HepG2 (cell line): ENCODE measurements at regions not wholly inside any gene's neighbourhood (a gene's known extent, or its start where the extent isn't known, plus 50 kb on each side); places are given as distances from the start of the nearest gene placed in this dataset.

Experiments used
- ATAC-seq: fragments of 200-7000 bp; cut with Tn5 transposase; 3 replicates; pipeline ENCODE4 v1.9.1; 2020; ENCODE audit warnings: mild to moderate bottlenecking, moderate library complexity
- BruUV-seq: library from RNA; stranded (reverse); fragments of 400-500 nt; replicated peaks from 2 replicates; lab custom pipeline; 2021; lab: Mats Ljungman, UMichigan
- CTCF ChIA-PET: fragments of 300-600 bp; formaldehyde crosslinking; extraction: SDS; loops from one replicate; lab custom pipeline; 2021; ENCODE audit warnings: low total read pairs, inconsistent platforms, low intra/inter-chr PET ratio; lab: Yijun Ruan, JAX
- POLR2A ChIA-PET: fragments of 350-600 bp; sonication (Branson Sonifier 250); formaldehyde crosslinking; loops from one replicate; lab custom pipeline; 2020; ENCODE audit warnings: antibody characterized with exemption, inconsistent platforms; lab: Yijun Ruan, JAX
- DNase-seq: peaks from one replicate; pipeline ENCODE4 v3.0.0-alpha.2; 2015; ENCODE audit warnings: low spot score
- FAIRE-seq: peaks from 3 replicates; lab custom pipeline; 2011; peaks lifted over from hg19 to GRCh38; lab: Jason Lieb, UNC
- H2AFZ ChIP-seq: one replicate; pipeline ENCODE4 v1.6.1; 2011; ENCODE audit warnings: low read length, inconsistent platforms
- H3K27ac ChIP-seq: fragments of 300-600 bp; 3 replicates; pipeline ENCODE4 v1.8.0; 2011; ENCODE audit warnings: mixed run types, mild to moderate bottlenecking, mixed read lengths, low read length, inconsistent platforms; ENCODE audit not compliant: insufficient read depth; ENCODE audit errors: extremely low read length
- H3K27me3 ChIP-seq, 2 experiments: fragments of 200-600 bp in 1 of 2; 2 replicates in 1 of 2; 3 replicates in 1 of 2; pipeline versions ENCODE4 v1.6.0 to v1.8.0; 2011; ENCODE audit warnings: low read length in 2 of 2, mild to moderate bottlenecking in 2 of 2, moderate library complexity in 2 of 2, inconsistent platforms in 1 of 2; ENCODE audit not compliant: insufficient read depth in 2 of 2, control insufficient read depth in 1 of 2
- H3K36me3 ChIP-seq, 2 experiments: fragments of 200-600 bp in 1 of 2; replicated peaks in 1 of 2; 2 replicates in 1 of 2; 3 replicates in 1 of 2; pipeline versions ENCODE4 v1.5.1 to v1.8.0; 2011; ENCODE audit warnings: low read length in 2 of 2, inconsistent platforms in 1 of 2; ENCODE audit not compliant: insufficient read depth in 2 of 2, control insufficient read depth in 1 of 2
- H3K4me1 ChIP-seq: 2 replicates; pipeline ENCODE4 v1.5.1; 2012; ENCODE audit warnings: low read length, inconsistent platforms; ENCODE audit not compliant: insufficient read depth
- H3K4me2 ChIP-seq: 2 replicates; pipeline ENCODE4 v1.6.0; 2011; ENCODE audit warnings: low read depth, low read length, inconsistent platforms
- H3K4me3 ChIP-seq, 3 experiments: fragments of 200-600 bp in 1 of 3; sonication (generic), shearing (Covaris generic) in 1 of 3; replicated peaks in 1 of 3; 2 replicates each; pipeline ENCODE4 v1.5.1; 2011 to 2016; ENCODE audit warnings: low read length in 3 of 3, inconsistent platforms in 2 of 3, low read depth in 2 of 3, mild to moderate bottlenecking in 2 of 3, control low read depth in 1 of 3, mixed read lengths in 1 of 3; ENCODE audit not compliant: insufficient read depth in 1 of 3
- H3K79me2 ChIP-seq: one replicate; pipeline ENCODE4 v1.6.1; 2011; ENCODE audit warnings: low read length, inconsistent platforms; ENCODE audit not compliant: insufficient read depth
- H3K9ac ChIP-seq: 2 replicates; pipeline ENCODE4 v1.6.0; 2011; ENCODE audit warnings: mild to moderate bottlenecking, low read depth, low read length, inconsistent platforms; ENCODE audit not compliant: insufficient read depth
- H3K9me3 ChIP-seq: 2 replicates; pipeline ENCODE4 v1.5.1; 2012; ENCODE audit warnings: mild to moderate bottlenecking, low read length
- H4K20me1 ChIP-seq: 2 replicates; pipeline ENCODE4 v1.6.0; 2011; ENCODE audit warnings: inconsistent platforms, mild to moderate bottlenecking, low read length, moderate library complexity; ENCODE audit not compliant: insufficient read depth
- CREB1 ChIP-seq, 2 experiments: fragments of 450-650 bp in 1 of 2; IDR thresholded peaks; 2 replicates each; pipeline ENCODE4 v1.6.1; 2016 to 2017; ENCODE audit warnings: control low read depth in 1 of 2, mild to moderate bottlenecking in 1 of 2, missing compliant biosample characterization in 1 of 2, missing genetic modification characterization in 1 of 2
- DRAP1 ChIP-seq: IDR thresholded peaks from 2 replicates; pipeline ENCODE4 v1.6.1; 2016; ENCODE audit warnings: missing genetic modification reagents, missing compliant biosample characterization
- GMEB2 ChIP-seq: IDR thresholded peaks from 2 replicates; pipeline ENCODE4 v1.6.1; 2016; ENCODE audit warnings: missing biosample characterization, missing genetic modification reagents, low read depth
- ISL2 ChIP-seq: sonication (generic); formaldehyde crosslinking; IDR thresholded peaks from 2 replicates; pipeline ENCODE4 v1.5.0; 2020; ENCODE audit warnings: missing genetic modification reagents
- NFKBIZ ChIP-seq: IDR thresholded peaks from 2 replicates; pipeline ENCODE4 v1.6.1; 2018; ENCODE audit warnings: missing genetic modification reagents, missing compliant biosample characterization
- NFYC ChIP-seq: IDR thresholded peaks from 2 replicates; pipeline ENCODE4 v1.6.1; 2016; ENCODE audit warnings: missing genetic modification reagents, missing compliant biosample characterization
- RFXANK ChIP-seq: IDR thresholded peaks from 2 replicates; pipeline ENCODE4 v1.6.1; 2016
- TBL1XR1 ChIP-seq: fragments of 150-350 bp; IDR thresholded peaks from 2 replicates; pipeline ENCODE4 v1.6.1; 2014; ENCODE audit warnings: borderline replicate concordance, low read length; ENCODE audit not compliant: partially characterized antibody
- TGIF2 ChIP-seq: IDR thresholded peaks from 2 replicates; pipeline ENCODE4 v1.6.1; 2016; ENCODE audit warnings: control low read depth, missing compliant biosample characterization
- ZBTB20 ChIP-seq: sonication (generic); formaldehyde crosslinking; IDR thresholded peaks from 2 replicates; pipeline ENCODE4 v1.8.1; 2023; ENCODE audit warnings: missing genetic modification reagents, low read depth, mild to moderate bottlenecking, borderline replicate concordance
- ZBTB8A ChIP-seq: sonication (generic); formaldehyde crosslinking; IDR thresholded peaks from 2 replicates; pipeline ENCODE4 v1.4.0; 2020; ENCODE audit warnings: mild to moderate bottlenecking, low read depth, missing genetic modification reagents, borderline replicate concordance
- ZNF317 ChIP-seq: sonication (generic); formaldehyde crosslinking; IDR thresholded peaks from 2 replicates; pipeline ENCODE4 v1.5.0; 2020; ENCODE audit warnings: mild to moderate bottlenecking, missing genetic modification reagents
- ZNF558 ChIP-seq: sonication (generic); formaldehyde crosslinking; IDR thresholded peaks from 2 replicates; pipeline ENCODE4 v1.9.0; 2022; ENCODE audit warnings: mild to moderate bottlenecking, missing genetic modification reagents, borderline replicate concordance
- ZNF619 ChIP-seq: sonication (generic); formaldehyde crosslinking; IDR thresholded peaks from 2 replicates; pipeline ENCODE4 v1.4.0; 2020; ENCODE audit warnings: mild to moderate bottlenecking, missing genetic modification reagents
- ZNF839 ChIP-seq: sonication (generic); formaldehyde crosslinking; IDR thresholded peaks from 2 replicates; pipeline ENCODE4 v1.4.0; 2020; ENCODE audit warnings: missing genetic modification reagents, mild to moderate bottlenecking, borderline replicate concordance
- WGBS: methylation state at CpG from one replicate; pipeline ENCODE4 v1.1.6; 2017; ENCODE audit warnings: low lambda C conversion rate; 5-methylcytosine and 5-hydroxymethylcytosine counted together
- in situ Hi-C: cut with HindIII; loops from 2 replicates; pipeline ENCODE4 v1.10.0; 2017; ENCODE audit warnings: low pct_unique_long_range_greater_than_20kb; ENCODE audit not compliant: extremely low pct_ligation_motif_present
- intact Hi-C: fragments of 100-400 bp; cut with micrococcal nuclease; formaldehyde crosslinking; loops from one replicate; pipeline ENCODE4 v1.10.0; 2022; ENCODE audit not compliant: unreplicated experiment

- intact Hi-C loops, result no loop called here
- WGBS, result 38% methylated on average over 4 of the region's 4 CpGs
- FAIRE-seq (no peak), ATAC-seq (no peak), DNase-seq (no peak)
- ChIA-PET CTCF (no interaction called here), POLR2A (no interaction called here)
- BruUV-seq, result no TSS peak
- Histone ChIP-seq H3K27me3 (no peaks in the 10 kb centered on the region), H3K9ac (no peak overlapping the region), H4K20me1 (no peaks in the 10 kb centered on the region), H3K27ac (no peak overlapping the region), H3K4me1 (peaks cover 15% of the 10 kb centered on the region), H3K4me3 (no peak overlapping the region), H3K36me3 (no peaks in the 10 kb centered on the region), H2AFZ (no peak overlapping the region), H3K4me2 (no peak overlapping the region), H3K9me3 (no peaks in the 10 kb centered on the region), H3K79me2 (no peaks in the 10 kb centered on the region)
- in situ Hi-C loops, result loop anchor here (10.0 kb wide), 1 partner anchor 64 kb away; no protein-coding TSS in a partner anchor
- no peak for TF ChIP-seq ZNF619
- no peak for TF ChIP-seq ZBTB20 (CRISPR knock-in tag)
- TF ChIP-seq DRAP1, result no peak
- no peak for TF ChIP-seq ZBTB8A (CRISPR knock-in tag)
- no peak for TF ChIP-seq RFXANK
- no peak for TF ChIP-seq CREB1 (IDR thresholded peaks at IDR 0.05)
- no peak for TF ChIP-seq CREB1 (CRISPR knock-in tag; IDR thresholded peaks at IDR 0.05)
- no peak for TF ChIP-seq NFKBIZ (CRISPR knock-in tag)
- no peak for TF ChIP-seq ISL2 (CRISPR knock-in tag)
- TF ChIP-seq ZNF558 (CRISPR knock-in tag), result no peak
- no peak for TF ChIP-seq GMEB2 (CRISPR knock-in tag)
- no peak for TF ChIP-seq TBL1XR1
- TF ChIP-seq NFYC (CRISPR knock-in tag), result no peak
- TF ChIP-seq TGIF2 (CRISPR knock-in tag), result no peak
- TF ChIP-seq ZNF839 (CRISPR knock-in tag), result no peak
- no peak for TF ChIP-seq ZNF317
Measured at GRCh38 chr1:147849098-147849895, 53.3 kb upstream of the GJA8 start.
